ENCODE measurements at regions not wholly inside any gene's neighbourhood (a gene's known extent, or its start where the extent isn't known, plus 50 kb on each side); places are given as distances from the start of the nearest gene placed in this dataset.
"Not testable (repeated sequence)": the region's sequence is repeated elsewhere in the genome, so short reads cannot be mapped to it uniquely, and the experiment has no call there.

- CTCF ChIA-PET; DNase-seq; POLR2A ChIA-PET; H3K9me3 Mint-ChIP-seq (ENCODE audit: low read depth); H3K27me3 Mint-ChIP-seq; H3K4me3 Mint-ChIP-seq; H3K4me1 Mint-ChIP-seq; ATAC-seq; H3K36me3 Mint-ChIP-seq (ENCODE audit: low read depth); H3K27ac Mint-ChIP-seq; intact Hi-C loops (cut with DNase I, micrococcal nuclease): not testable (repeated sequence)
Observed at GRCh38 chr5:156226485-156226884, 100.5 kb upstream of the SGCD start.

GRCh38 chr5:156230887-156231286 is 96.1 kb upstream of the SGCD start:
- ATAC-seq (no peak), DNase-seq (no peak)
- Mint-ChIP-seq H3K27ac (no peak overlapping the region), H3K27me3 (peaks cover 5% of the 10 kb centered on the region), H3K4me3 (no peak overlapping the region), H3K36me3 (ENCODE audit: low read depth) (no peaks in the 10 kb centered on the region), H3K9me3 (ENCODE audit: low read depth) (peaks cover 1% of the 10 kb centered on the region), H3K4me1 (no peaks in the 10 kb centered on the region)
- POLR2A ChIA-PET: no interaction called here
- CTCF ChIA-PET: no interaction called here
- intact Hi-C loops (cut with DNase I, micrococcal nuclease): no loop called here

- intact Hi-C loops (cut with DNase I, micrococcal nuclease): no loop called here
- ChIA-PET CTCF (no interaction called here), POLR2A (no interaction called here)
- H3K27me3 Mint-ChIP-seq: peaks cover 5% of the 10 kb centered on the region
- ATAC-seq (no peak), DNase-seq (no peak)
- no peaks in the 10 kb centered on the region for H3K36me3 Mint-ChIP-seq (ENCODE audit: low read depth)
- H3K4me3 Mint-ChIP-seq: no peak overlapping the region
- no peaks in the 10 kb centered on the region for H3K4me1 Mint-ChIP-seq
- no peak overlapping the region for H3K27ac Mint-ChIP-seq
- H3K9me3 Mint-ChIP-seq (ENCODE audit: low read depth): peaks cover 1% of the 10 kb centered on the region
Observed at GRCh38 chr5:156232251-156232869, 94.6 kb upstream of the SGCD start.

- Mint-ChIP-seq H3K27me3 (no peaks in the 10 kb centered on the region), H3K4me1 (no peaks in the 10 kb centered on the region), H3K4me3 (no peak overlapping the region), H3K9me3 (ENCODE audit: low read depth) (no peaks in the 10 kb centered on the region), H3K27ac (no peak overlapping the region), H3K36me3 (ENCODE audit: low read depth) (no peaks in the 10 kb centered on the region)
- intact Hi-C loops (cut with DNase I, micrococcal nuclease): no loop called here
- DNase-seq: no peak
- ChIA-PET CTCF (no interaction called here), POLR2A (no interaction called here)
- ATAC-seq: no peak
Observed at GRCh38 chr5:156237361-156237760, 89.6 kb upstream of the SGCD start.

GRCh38 chr5:156239800-156240199 is 87.2 kb upstream of the SGCD start:
- no peak overlapping the region for H3K4me3 Mint-ChIP-seq
- POLR2A ChIA-PET: no interaction called here
- H3K27ac Mint-ChIP-seq: no peak overlapping the region
- intact Hi-C loops (cut with DNase I, micrococcal nuclease): no loop called here
- no peak for ATAC-seq
- DNase-seq: no peak
- CTCF ChIA-PET: no interaction called here
- no peaks in the 10 kb centered on the region for H3K36me3 Mint-ChIP-seq (ENCODE audit: low read depth)
- H3K4me1 Mint-ChIP-seq: no peaks in the 10 kb centered on the region
- no peaks in the 10 kb centered on the region for H3K9me3 Mint-ChIP-seq (ENCODE audit: low read depth)
- no peaks in the 10 kb centered on the region for H3K27me3 Mint-ChIP-seq

GRCh38 chr5:156240414-156240813 is 86.5 kb upstream of the SGCD start:
- ATAC-seq (no peak), DNase-seq (no peak)
- Mint-ChIP-seq H3K36me3 (ENCODE audit: low read depth) (no peaks in the 10 kb centered on the region), H3K27ac (no peak overlapping the region), H3K4me3 (no peak overlapping the region), H3K9me3 (ENCODE audit: low read depth) (no peaks in the 10 kb centered on the region), H3K4me1 (no peaks in the 10 kb centered on the region), H3K27me3 (no peaks in the 10 kb centered on the region)
- intact Hi-C loops (cut with DNase I, micrococcal nuclease): no loop called here
- POLR2A ChIA-PET: no interaction called here
- CTCF ChIA-PET: no interaction called here

- intact Hi-C loops (cut with DNase I, micrococcal nuclease): no loop called here
- Mint-ChIP-seq H3K27me3 (no peaks in the 10 kb centered on the region), H3K36me3 (ENCODE audit: low read depth) (no peaks in the 10 kb centered on the region), H3K4me1 (no peaks in the 10 kb centered on the region), H3K27ac (no peak overlapping the region), H3K9me3 (ENCODE audit: low read depth) (no peaks in the 10 kb centered on the region), H3K4me3 (no peak overlapping the region)
- ChIA-PET POLR2A (no interaction called here), CTCF (no interaction called here)
- ATAC-seq (no peak), DNase-seq (no peak)
Observed at GRCh38 chr5:156241266-156241665, 85.7 kb upstream of the SGCD start.

- intact Hi-C loops (cut with DNase I, micrococcal nuclease): no loop called here
- Mint-ChIP-seq H3K27ac (no peak overlapping the region), H3K4me3 (no peak overlapping the region), H3K27me3 (no peaks in the 10 kb centered on the region), H3K9me3 (ENCODE audit: low read depth) (no peaks in the 10 kb centered on the region), H3K4me1 (no peaks in the 10 kb centered on the region), H3K36me3 (ENCODE audit: low read depth) (no peaks in the 10 kb centered on the region)
- CTCF ChIA-PET: no interaction called here
- POLR2A ChIA-PET: no interaction called here
- ATAC-seq (no peak), DNase-seq (no peak)
Observed at GRCh38 chr5:156245895-156246294, 81.1 kb upstream of the SGCD start.

- Mint-ChIP-seq H3K4me3 (no peak overlapping the region), H3K27me3 (no peaks in the 10 kb centered on the region), H3K36me3 (ENCODE audit: low read depth) (no peaks in the 10 kb centered on the region), H3K27ac (no peak overlapping the region), H3K9me3 (ENCODE audit: low read depth) (no peaks in the 10 kb centered on the region), H3K4me1 (no peaks in the 10 kb centered on the region)
- ChIA-PET POLR2A (no interaction called here), CTCF (no interaction called here)
- intact Hi-C loops (cut with DNase I, micrococcal nuclease): no loop called here
- no peak for DNase-seq
- ATAC-seq: no peak
Observed at GRCh38 chr5:156251076-156251475, 75.9 kb upstream of the SGCD start.

- no peak overlapping the region for H3K27ac Mint-ChIP-seq
- DNase-seq (no peak), ATAC-seq (no peak)
- no peaks in the 10 kb centered on the region for H3K4me1 Mint-ChIP-seq
- H3K36me3 Mint-ChIP-seq (ENCODE audit: low read depth): no peaks in the 10 kb centered on the region
- ChIA-PET POLR2A (no interaction called here), CTCF (interaction anchor here (0.6 kb wide), 1 partner anchor 28 kb away, joined by 3 read pairs; no protein-coding TSS in a partner anchor)
- H3K4me3 Mint-ChIP-seq: no peak overlapping the region
- intact Hi-C loops (cut with DNase I, micrococcal nuclease): no loop called here
- no peaks in the 10 kb centered on the region for H3K27me3 Mint-ChIP-seq
- no peaks in the 10 kb centered on the region for H3K9me3 Mint-ChIP-seq (ENCODE audit: low read depth)
Observed at GRCh38 chr5:156253130-156253529, 73.8 kb upstream of the SGCD start.

GRCh38 chr5:156254196-156254595 is 72.8 kb upstream of the SGCD start:
- intact Hi-C loops (cut with DNase I, micrococcal nuclease): no loop called here
- Mint-ChIP-seq H3K36me3 (ENCODE audit: low read depth) (no peaks in the 10 kb centered on the region), H3K27ac (no peak overlapping the region), H3K9me3 (ENCODE audit: low read depth) (no peaks in the 10 kb centered on the region), H3K27me3 (no peaks in the 10 kb centered on the region), H3K4me3 (no peak overlapping the region), H3K4me1 (no peaks in the 10 kb centered on the region)
- ChIA-PET POLR2A (no interaction called here), CTCF (no interaction called here)
- DNase-seq (no peak), ATAC-seq (no peak)

- ATAC-seq: no peak
- H3K27ac Mint-ChIP-seq: no peak overlapping the region
- ChIA-PET CTCF (no interaction called here), POLR2A (no interaction called here)
- intact Hi-C loops (cut with DNase I, micrococcal nuclease): no loop called here
- H3K27me3 Mint-ChIP-seq: no peaks in the 10 kb centered on the region
- H3K4me1 Mint-ChIP-seq: no peaks in the 10 kb centered on the region
- H3K9me3 Mint-ChIP-seq (ENCODE audit: low read depth): no peaks in the 10 kb centered on the region
- H3K36me3 Mint-ChIP-seq (ENCODE audit: low read depth): no peaks in the 10 kb centered on the region
- no peak overlapping the region for H3K4me3 Mint-ChIP-seq
- DNase-seq: no peak
Observed at GRCh38 chr5:156256642-156257041, 70.3 kb upstream of the SGCD start.

GRCh38 chr5:156258934-156259333 is 68.0 kb upstream of the SGCD start:
- H3K9me3 Mint-ChIP-seq (ENCODE audit: low read depth): no peaks in the 10 kb centered on the region
- DNase-seq (no peak), ATAC-seq (no peak)
- no peaks in the 10 kb centered on the region for H3K36me3 Mint-ChIP-seq (ENCODE audit: low read depth)
- H3K4me1 Mint-ChIP-seq: no peaks in the 10 kb centered on the region
- no peak overlapping the region for H3K27ac Mint-ChIP-seq
- H3K27me3 Mint-ChIP-seq: no peaks in the 10 kb centered on the region
- H3K4me3 Mint-ChIP-seq: no peak overlapping the region
- CTCF ChIA-PET: interaction anchor here (0.7 kb wide), 1 partner anchor 105 kb away, joined by 3 read pairs; no protein-coding TSS in a partner anchor
- intact Hi-C loops (cut with DNase I, micrococcal nuclease): no loop called here
- POLR2A ChIA-PET: no interaction called here

Data from activated CD4-positive, alpha-beta T cell treated with anti-CD3 and anti-CD28 coated beads for 36 hours (primary cell).